AG10803 (cell line): ENCODE measurements at regions not wholly inside any gene's neighbourhood (a gene's known extent, or its start where the extent isn't known, plus 50 kb on each side); places are given as distances from the start of the nearest gene placed in this dataset.

Experiments
- DNase-seq: peaks from one replicate; pipeline ENCODE4 v3.0.0; 2010; ENCODE audit warnings: low read depth
- H3K4me3 ChIP-seq: 2 replicates; pipeline ENCODE4 v1.5.1; 2011; ENCODE audit warnings: mild to moderate bottlenecking, low read length, control low read depth
- TF ChIP-seq, protein P1 (sequence below): conservative IDR thresholded peaks from 2 replicates; pipeline ENCODE4 v1.5.1; 2011; ENCODE audit warnings: mild to moderate bottlenecking, low read length, control low read depth, inconsistent platforms

DNA sequence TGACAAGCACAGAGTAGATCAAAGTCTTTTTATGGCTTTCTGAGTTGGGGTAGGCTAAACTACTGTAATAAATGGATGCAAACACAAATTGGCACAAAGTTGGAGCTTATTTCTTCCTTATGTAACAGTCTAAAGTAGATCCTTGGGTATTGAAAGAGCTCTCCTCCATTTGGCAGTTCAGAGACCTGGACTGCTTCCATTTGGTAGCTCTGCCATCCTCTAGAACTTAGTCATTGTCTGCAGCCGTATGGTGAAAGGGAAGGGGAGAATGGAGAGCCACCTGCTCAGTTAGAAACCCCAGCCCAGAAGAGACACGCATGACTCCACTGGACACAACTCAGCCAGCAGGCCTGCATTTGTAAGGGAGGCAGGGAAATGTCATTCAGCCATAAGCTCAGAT lies 345.0 kb downstream of the DMAC1 start:
- no peak overlapping the region for H3K4me3 ChIP-seq
- TF ChIP-seq, protein P1, sequence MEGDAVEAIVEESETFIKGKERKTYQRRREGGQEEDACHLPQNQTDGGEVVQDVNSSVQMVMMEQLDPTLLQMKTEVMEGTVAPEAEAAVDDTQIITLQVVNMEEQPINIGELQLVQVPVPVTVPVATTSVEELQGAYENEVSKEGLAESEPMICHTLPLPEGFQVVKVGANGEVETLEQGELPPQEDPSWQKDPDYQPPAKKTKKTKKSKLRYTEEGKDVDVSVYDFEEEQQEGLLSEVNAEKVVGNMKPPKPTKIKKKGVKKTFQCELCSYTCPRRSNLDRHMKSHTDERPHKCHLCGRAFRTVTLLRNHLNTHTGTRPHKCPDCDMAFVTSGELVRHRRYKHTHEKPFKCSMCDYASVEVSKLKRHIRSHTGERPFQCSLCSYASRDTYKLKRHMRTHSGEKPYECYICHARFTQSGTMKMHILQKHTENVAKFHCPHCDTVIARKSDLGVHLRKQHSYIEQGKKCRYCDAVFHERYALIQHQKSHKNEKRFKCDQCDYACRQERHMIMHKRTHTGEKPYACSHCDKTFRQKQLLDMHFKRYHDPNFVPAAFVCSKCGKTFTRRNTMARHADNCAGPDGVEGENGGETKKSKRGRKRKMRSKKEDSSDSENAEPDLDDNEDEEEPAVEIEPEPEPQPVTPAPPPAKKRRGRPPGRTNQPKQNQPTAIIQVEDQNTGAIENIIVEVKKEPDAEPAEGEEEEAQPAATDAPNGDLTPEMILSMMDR, result no peak
- DNase-seq, result no peak

DNA sequence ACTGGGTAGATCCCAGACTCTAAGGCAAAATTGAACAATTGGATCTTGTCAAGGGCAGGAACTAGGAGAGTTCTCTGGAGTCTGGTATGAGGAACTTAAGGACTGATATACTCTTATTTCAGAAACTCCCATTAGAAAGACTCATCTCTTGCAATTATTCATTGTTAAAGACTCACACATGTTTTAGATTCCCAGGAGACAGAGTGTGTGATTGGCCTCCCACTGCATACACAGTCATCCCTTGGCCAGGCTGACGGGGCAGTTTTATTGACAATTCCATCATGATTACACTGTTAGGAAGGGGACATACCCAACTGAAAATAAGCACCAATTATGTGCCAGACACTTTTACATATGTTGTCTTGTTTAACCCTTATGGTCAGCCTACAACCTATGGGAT lies 347.2 kb downstream of the DMAC1 start:
- DNase-seq, result peak; percentile 45
- TF ChIP-seq, protein P1, result no peak
- H3K4me3 ChIP-seq, result no peak overlapping the region

DNA sequence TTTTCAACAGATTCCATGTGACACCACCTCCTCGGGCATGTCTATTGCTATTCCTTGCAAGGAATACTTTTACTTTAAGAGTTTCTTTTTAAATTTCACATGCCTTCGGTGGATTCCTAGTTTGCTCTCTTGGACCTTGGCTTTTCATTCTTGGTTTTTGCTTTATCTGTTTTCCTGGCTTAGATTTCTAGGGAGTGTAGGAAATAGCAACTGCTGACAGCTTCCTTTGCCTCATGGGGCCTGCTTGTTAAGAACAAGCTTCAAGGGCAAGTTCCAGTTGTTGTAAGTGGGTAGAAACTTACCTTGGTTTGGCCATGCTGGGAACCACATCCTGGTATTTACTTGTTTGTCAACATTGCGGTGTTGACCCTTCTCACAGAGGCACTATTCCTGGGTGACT lies 348.5 kb downstream of the DMAC1 start:
- TF ChIP-seq, protein P1, result no peak

DNA sequence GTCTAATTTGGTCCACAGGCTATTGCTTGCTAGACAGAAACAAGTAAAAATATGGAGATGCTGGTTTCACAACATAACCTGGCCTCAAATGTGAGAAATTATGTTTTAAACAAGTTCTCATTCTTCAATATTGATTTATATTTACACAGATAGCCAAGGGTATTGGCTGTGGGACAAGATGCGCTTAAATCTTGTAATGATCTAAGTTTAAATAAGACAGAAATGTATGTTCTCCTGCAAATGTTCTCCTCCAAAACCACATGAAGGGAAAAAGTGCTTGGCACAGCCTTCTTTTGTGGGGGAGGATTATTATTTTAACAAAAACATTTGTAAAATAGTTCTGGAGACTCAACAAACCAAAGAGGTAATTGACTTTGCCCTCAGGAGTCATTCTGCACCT lies 356.0 kb downstream of the DMAC1 start:
- TF ChIP-seq, protein P1, result no peak
- H3K4me3 ChIP-seq, result no peak overlapping the region
- DNase-seq, result no peak

More for the DNA sequence above, 348.5 kb downstream of the DMAC1 start:
- DNase-seq, result no peak
- no peak overlapping the region for H3K4me3 ChIP-seq

DNA sequence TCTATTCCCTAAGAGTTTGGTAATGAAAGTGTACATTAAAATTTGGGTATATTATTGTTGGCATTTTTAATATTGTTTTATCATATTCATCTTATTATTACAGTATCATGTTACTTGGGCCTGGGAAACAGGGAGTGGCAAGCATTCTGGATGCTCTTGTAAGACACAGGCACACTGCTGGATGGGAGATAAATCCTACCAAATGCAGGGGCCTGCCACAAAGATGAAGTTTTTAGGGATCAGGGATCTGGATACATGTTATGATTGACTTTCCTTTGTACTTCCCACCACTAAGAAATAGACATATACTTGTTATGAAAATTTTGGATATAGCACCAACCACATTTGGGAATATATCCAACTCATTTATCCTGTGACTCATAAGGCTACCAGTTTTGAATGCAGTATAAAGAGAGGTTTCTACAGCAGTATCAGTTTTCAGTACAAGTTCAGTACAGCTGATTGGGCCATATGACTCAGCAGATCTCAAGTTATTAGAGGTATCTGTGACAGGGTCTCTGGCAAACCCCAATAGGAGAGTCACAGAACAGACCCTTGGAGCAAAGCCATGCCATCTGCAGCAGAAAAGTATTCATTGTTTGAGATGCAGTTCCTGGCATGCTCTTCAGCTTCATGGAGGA lies 360.1 kb downstream of the DMAC1 start:
- no peak for DNase-seq
- no peak overlapping the region for H3K4me3 ChIP-seq
- TF ChIP-seq, protein P1, result no peak

DNA sequence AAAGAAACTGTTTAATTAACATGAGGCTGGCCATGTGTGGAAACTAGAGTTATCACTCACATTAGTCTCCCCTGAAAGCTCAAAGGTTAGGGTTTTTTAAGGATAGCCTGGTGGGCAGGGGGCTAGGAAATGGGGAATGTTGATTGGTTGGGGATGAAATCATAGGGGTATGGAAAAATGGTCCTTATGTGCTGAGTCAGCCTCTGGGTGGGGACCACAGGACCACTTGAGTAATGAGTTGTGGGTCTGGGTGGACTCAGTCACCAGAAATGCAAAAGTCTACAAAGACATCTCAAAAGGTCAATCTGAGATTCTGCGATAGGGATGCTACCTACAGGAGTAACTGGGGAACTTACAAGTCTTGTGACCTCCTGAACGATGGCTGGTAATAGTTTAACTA lies 362.8 kb downstream of the DMAC1 start:
- TF ChIP-seq, protein P1, result no peak
- DNase-seq, result no peak
- no peak overlapping the region for H3K4me3 ChIP-seq

DNA sequence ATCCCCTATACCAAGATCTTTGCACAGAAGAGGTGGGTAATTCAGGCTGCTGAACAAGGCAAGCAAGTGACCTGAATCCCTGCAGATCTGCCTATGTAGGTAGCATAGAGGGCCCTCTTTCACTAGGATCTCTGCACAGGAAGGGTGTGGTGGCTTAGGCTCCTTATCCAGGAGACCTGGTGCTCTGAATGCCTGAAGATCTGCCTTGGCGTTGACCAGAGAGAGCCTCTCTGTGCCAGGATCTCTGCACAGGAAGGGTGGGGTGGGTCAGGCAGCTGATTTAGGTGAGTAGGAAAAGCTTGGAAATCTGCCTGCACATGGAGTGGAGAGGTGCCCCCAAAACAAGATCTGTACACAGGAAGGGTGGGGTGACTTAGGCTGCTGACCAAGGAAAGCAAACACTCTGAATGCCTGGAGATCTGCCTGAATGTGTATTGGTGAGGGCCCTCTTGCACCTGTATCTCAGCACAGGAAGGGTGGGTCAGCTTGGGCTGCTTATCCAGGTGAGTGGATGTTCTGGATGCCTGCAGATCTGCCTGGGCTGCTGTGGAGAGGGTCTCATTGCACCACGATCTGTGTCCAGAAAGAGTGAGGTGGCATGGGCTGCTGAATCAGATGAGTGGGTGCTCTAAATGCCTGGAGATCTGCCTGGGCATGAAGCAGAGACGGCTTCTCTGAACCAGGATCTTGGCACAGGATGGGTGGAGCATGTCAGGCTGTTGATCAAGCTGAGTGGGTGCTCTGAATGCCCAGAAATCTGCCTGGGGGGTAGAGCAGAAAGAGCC lies 365.9 kb downstream of the DMAC1 start:
- no peak overlapping the region for H3K4me3 ChIP-seq
- TF ChIP-seq, protein P1, result no peak
- DNase-seq, result no peak
